Fibroblast of pulmonary artery (primary cell): ENCODE measurements at regions not wholly inside any gene's neighbourhood (a gene's known extent, or its start where the extent isn't known, plus 50 kb on each side); places are given as distances from the start of the nearest gene placed in this dataset.

Experiments
- DNase-seq: peaks from one replicate; pipeline ENCODE4 v3.0.0-alpha.2; 2010; ENCODE audit warnings: low read depth
- H3K4me3 ChIP-seq: replicated peaks from 2 replicates; pipeline ENCODE4 v1.5.1; 2011; ENCODE audit warnings: low read depth, mild to moderate bottlenecking, control low read depth, low read length, moderate library complexity
- CTCF ChIP-seq: IDR thresholded peaks from 2 replicates; pipeline ENCODE4 v1.5.1; 2011; ENCODE audit warnings: mild to moderate bottlenecking, control low read depth, low read length, inconsistent platforms; ENCODE audit errors: missing control alignments

GRCh38 chr16:54815177-54815576 is 115.5 kb upstream of the IRX5 start:
- DNase-seq, result no peak
- no peak overlapping the region for H3K4me3 ChIP-seq
- TF ChIP-seq CTCF, result no peak

GRCh38 chr16:54813778-54814177 is 116.9 kb upstream of the IRX5 start:
- DNase-seq, result no peak

GRCh38 chr16:54812229-54812628 is 118.4 kb upstream of the IRX5 start:
- H3K4me3 ChIP-seq, result no peak overlapping the region
- TF ChIP-seq CTCF, result peak; percentile 17
- peak; percentile 16 for DNase-seq

More at GRCh38 chr16:54813778-54814177, 116.9 kb upstream of the IRX5 start:
- no peak overlapping the region for H3K4me3 ChIP-seq
- no peak for TF ChIP-seq CTCF

GRCh38 chr16:54808890-54809289 is 121.8 kb upstream of the IRX5 start:
- TF ChIP-seq CTCF, result no peak
- no peak overlapping the region for H3K4me3 ChIP-seq
- DNase-seq, result no peak

- DNase-seq, result no peak
- H3K4me3 ChIP-seq, result no peak overlapping the region
- TF ChIP-seq CTCF, result no peak
Measured at GRCh38 chr16:54806881-54807360, 123.7 kb upstream of the IRX5 start.

GRCh38 chr16:54806378-54806777 is 124.3 kb upstream of the IRX5 start:
- TF ChIP-seq CTCF, result no peak
- no peak for DNase-seq
- H3K4me3 ChIP-seq, result no peak overlapping the region

- no peak overlapping the region for H3K4me3 ChIP-seq
- no peak for TF ChIP-seq CTCF
- no peak for DNase-seq
Measured at GRCh38 chr16:54805648-54806047, 125.0 kb upstream of the IRX5 start.
